Vagina (tissue), 2 donors: ENCODE measurements at regions not wholly inside any gene's neighbourhood (a gene's known extent, or its start where the extent isn't known, plus 50 kb on each side); places are given as distances from the start of the nearest gene placed in this dataset.

ENCODE experiments used
- POLR2A ChIP-seq, 2 donors: fragments of 450-650 bp; IDR thresholded peaks; one replicate each; pipeline ENCODE4 v1.6.1; 2017; ENCODE audit warnings: antibody characterized with exemption in 2 of 2, mild to moderate bottlenecking in 2 of 2, moderate library complexity in 2 of 2
- POLR2AphosphoS5 ChIP-seq, 2 donors: sonication (generic); formaldehyde crosslinking; IDR thresholded peaks; one replicate each; pipeline ENCODE4 v1.9.0; 2017; ENCODE audit warnings: antibody characterized with exemption in 2 of 2, mild to moderate bottlenecking in 2 of 2, low read depth in 1 of 2; ENCODE audit not compliant: insufficient read depth in 1 of 2
- TF ChIP-seq, protein P1 (sequence below), 3 experiments: fragments of 450-650 bp in 2 of 3; fragments of 200-600 bp in 1 of 3; sonication (generic) in 1 of 3; IDR thresholded peaks; one replicate each; pipeline ENCODE4 v1.5.1; 2017 to 2019; ENCODE audit warnings: antibody characterized with exemption in 3 of 3, mild to moderate bottlenecking in 2 of 3, moderate library complexity in 2 of 3

DNA sequence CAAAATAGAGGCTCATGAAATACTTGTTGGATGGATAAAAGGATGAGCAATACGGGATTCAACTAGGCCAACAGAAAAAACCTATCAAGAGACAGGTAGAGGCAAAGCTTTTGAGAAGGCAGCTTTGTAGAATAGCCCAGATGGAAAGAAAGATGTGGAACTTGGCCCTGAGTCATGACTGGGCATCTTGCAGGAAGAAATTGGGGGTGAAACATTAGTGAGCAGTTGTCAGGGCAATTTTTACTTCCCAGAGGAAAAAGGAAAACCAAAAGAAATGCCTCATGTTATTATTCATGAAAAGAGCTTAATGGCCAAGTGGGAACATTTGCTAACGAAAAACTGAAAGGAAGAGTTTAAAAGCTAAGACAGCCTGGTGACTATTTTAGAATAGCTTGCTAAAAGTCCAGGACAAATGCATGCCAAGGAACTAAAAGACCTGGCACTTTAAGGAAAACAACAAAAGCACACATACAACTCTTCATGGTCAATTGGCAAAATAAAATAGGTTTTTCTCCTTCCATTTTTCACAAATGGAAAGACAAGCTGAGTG, 180.1 kb downstream of the HS3ST3A1 start:
- TF ChIP-seq, protein P1, sequence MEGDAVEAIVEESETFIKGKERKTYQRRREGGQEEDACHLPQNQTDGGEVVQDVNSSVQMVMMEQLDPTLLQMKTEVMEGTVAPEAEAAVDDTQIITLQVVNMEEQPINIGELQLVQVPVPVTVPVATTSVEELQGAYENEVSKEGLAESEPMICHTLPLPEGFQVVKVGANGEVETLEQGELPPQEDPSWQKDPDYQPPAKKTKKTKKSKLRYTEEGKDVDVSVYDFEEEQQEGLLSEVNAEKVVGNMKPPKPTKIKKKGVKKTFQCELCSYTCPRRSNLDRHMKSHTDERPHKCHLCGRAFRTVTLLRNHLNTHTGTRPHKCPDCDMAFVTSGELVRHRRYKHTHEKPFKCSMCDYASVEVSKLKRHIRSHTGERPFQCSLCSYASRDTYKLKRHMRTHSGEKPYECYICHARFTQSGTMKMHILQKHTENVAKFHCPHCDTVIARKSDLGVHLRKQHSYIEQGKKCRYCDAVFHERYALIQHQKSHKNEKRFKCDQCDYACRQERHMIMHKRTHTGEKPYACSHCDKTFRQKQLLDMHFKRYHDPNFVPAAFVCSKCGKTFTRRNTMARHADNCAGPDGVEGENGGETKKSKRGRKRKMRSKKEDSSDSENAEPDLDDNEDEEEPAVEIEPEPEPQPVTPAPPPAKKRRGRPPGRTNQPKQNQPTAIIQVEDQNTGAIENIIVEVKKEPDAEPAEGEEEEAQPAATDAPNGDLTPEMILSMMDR (IDR thresholded peaks at IDR 0.05) = no peak
- TF ChIP-seq POLR2AphosphoS5 (IDR thresholded peaks at IDR 0.05; ENCODE audit: insufficient read depth in 1 of 2, low read depth in 1 of 2) (no peak), POLR2A (IDR thresholded peaks at IDR 0.05) (no peak)
